ENCODE measurements at regions not wholly inside any gene's neighbourhood (a gene's known extent, or its start where the extent isn't known, plus 50 kb on each side); places are given as distances from the start of the nearest gene placed in this dataset.

DNA sequence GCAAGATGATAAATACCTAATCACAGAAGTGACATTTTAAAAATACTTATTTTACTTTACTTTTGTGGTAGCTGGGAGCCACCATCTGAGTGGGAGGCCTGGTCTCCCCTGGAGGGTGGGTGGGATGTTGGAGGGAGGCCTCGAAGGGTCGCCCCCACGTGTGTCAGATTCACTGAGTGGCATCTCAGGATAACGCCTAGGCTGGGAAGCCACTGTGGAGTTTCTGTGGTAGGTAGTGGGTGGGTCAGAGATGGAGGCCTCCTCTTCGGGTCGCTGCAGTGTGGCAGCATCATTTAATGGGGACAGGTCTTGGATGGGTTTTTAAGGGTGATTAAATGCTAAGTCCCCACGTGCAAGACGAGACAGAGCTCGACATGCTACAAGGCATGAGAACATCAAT, 1154.8 kb upstream of the CDH18 start:
- H3K36me3 ChIP-seq (ENCODE audit: control insufficient read depth, insufficient read depth, low read length): no peaks in the 10 kb centered on the region
- no peak for TF ChIP-seq CTCF (IDR thresholded peaks at IDR 0.05; ENCODE audit: insufficient read depth, low read length, poor library complexity, severe bottlenecking)
- DNase-seq (ENCODE audit: low read depth): no peak
- no peak overlapping the region for H3K4me3 ChIP-seq (ENCODE audit: low read depth, low read length)
- H3K27me3 ChIP-seq (ENCODE audit: control insufficient read depth, insufficient read depth, low read length): no peaks in the 10 kb centered on the region

DNA sequence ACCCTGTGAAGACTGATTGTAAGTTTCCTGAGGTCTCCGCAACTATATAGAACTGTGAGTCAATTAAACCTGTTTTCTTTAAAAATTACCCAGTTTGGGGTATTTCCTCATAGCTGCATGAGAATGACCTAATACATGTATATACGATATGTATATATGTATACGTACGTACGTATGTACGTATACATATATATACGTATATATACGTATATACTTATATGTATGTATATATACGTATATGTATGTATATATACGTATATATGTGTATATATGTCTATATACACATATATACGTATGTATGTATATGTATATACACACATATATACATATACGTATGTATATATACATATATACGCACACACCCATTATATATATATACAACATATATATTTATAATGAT, 1153.0 kb upstream of the CDH18 start:
- H3K4me3 ChIP-seq (ENCODE audit: low read depth, low read length): no peak overlapping the region
- no peaks in the 10 kb centered on the region for H3K27me3 ChIP-seq (ENCODE audit: control insufficient read depth, insufficient read depth, low read length)
- H3K36me3 ChIP-seq (ENCODE audit: control insufficient read depth, insufficient read depth, low read length): no peaks in the 10 kb centered on the region
- TF ChIP-seq CTCF (IDR thresholded peaks at IDR 0.05; ENCODE audit: insufficient read depth, low read length, poor library complexity, severe bottlenecking): no peak
- no peak for DNase-seq (ENCODE audit: low read depth)

- TF ChIP-seq CTCF (IDR thresholded peaks at IDR 0.05; ENCODE audit: insufficient read depth, low read length, poor library complexity, severe bottlenecking): no peak
- Histone ChIP-seq H3K27me3 (ENCODE audit: control insufficient read depth, insufficient read depth, low read length) (no peaks in the 10 kb centered on the region), H3K36me3 (ENCODE audit: control insufficient read depth, insufficient read depth, low read length) (no peaks in the 10 kb centered on the region), H3K4me3 (ENCODE audit: low read depth, low read length) (no peak overlapping the region)
- no peak for DNase-seq (ENCODE audit: low read depth)
Measured at GRCh38 chr5:21126236-21126635, 1138.2 kb upstream of the CDH18 start.

- no peak for TF ChIP-seq CTCF (IDR thresholded peaks at IDR 0.05; ENCODE audit: insufficient read depth, low read length, poor library complexity, severe bottlenecking)
- no peak overlapping the region for H3K4me3 ChIP-seq (ENCODE audit: low read depth, low read length)
- no peak for DNase-seq (ENCODE audit: low read depth)
- no peaks in the 10 kb centered on the region for H3K36me3 ChIP-seq (ENCODE audit: control insufficient read depth, insufficient read depth, low read length)
- H3K27me3 ChIP-seq (ENCODE audit: control insufficient read depth, insufficient read depth, low read length): no peaks in the 10 kb centered on the region
Measured at GRCh38 chr5:21125238-21125983, 1137.4 kb upstream of the CDH18 start.

- DNase-seq (ENCODE audit: low read depth): no peak
- TF ChIP-seq CTCF (IDR thresholded peaks at IDR 0.05; ENCODE audit: insufficient read depth, low read length, poor library complexity, severe bottlenecking): no peak
- Histone ChIP-seq H3K4me3 (ENCODE audit: low read depth, low read length) (no peak overlapping the region), H3K27me3 (ENCODE audit: control insufficient read depth, insufficient read depth, low read length) (no peaks in the 10 kb centered on the region), H3K36me3 (ENCODE audit: control insufficient read depth, insufficient read depth, low read length) (no peaks in the 10 kb centered on the region)
Measured at GRCh38 chr5:21121213-21121612, 1133.2 kb upstream of the CDH18 start.

GRCh38 chr5:21097661-21098060, 1109.7 kb upstream of the CDH18 start:
- no peaks in the 10 kb centered on the region for H3K36me3 ChIP-seq (ENCODE audit: control insufficient read depth, insufficient read depth, low read length)
- no peak for TF ChIP-seq CTCF (IDR thresholded peaks at IDR 0.05; ENCODE audit: insufficient read depth, low read length, poor library complexity, severe bottlenecking)
- no peak overlapping the region for H3K4me3 ChIP-seq (ENCODE audit: low read depth, low read length)
- DNase-seq (ENCODE audit: low read depth): no peak
- H3K27me3 ChIP-seq (ENCODE audit: control insufficient read depth, insufficient read depth, low read length): no peaks in the 10 kb centered on the region
